ENCODE measurements at regions not wholly inside any gene's neighbourhood (a gene's known extent, or its start where the extent isn't known, plus 50 kb on each side); places are given as distances from the start of the nearest gene placed in this dataset.

GRCh38 chr2:181764095-181764963 lies 84.0 kb upstream of the NEUROD1 start:
- Histone ChIP-seq H3K9me3 (ENCODE audit: control insufficient read depth in 1 of 2, low read length in 2 of 2) (no peaks in the 10 kb centered on the region), H3K4me3 (ENCODE audit: low read depth in 1 of 2, low read length in 2 of 2) (no peak overlapping the region), H3K27ac (ENCODE audit: low read depth, low read length) (no peak overlapping the region), H3K4me1 (ENCODE audit: control insufficient read depth in 1 of 2, insufficient read depth in 2 of 2, low read length in 2 of 2) (peaks cover 0 to 18% of the 10 kb centered on the region in 2 donors), H3K9ac (ENCODE audit: low read depth in 1 of 2, low read length in 2 of 2) (no peak overlapping the region), H3K27me3 (ENCODE audit: control insufficient read depth in 1 of 2, insufficient read depth in 2 of 2, low read length in 2 of 2) (no peaks in the 10 kb centered on the region), H3K36me3 (ENCODE audit: control insufficient read depth in 1 of 2, insufficient read depth in 2 of 2, low read length in 2 of 2) (no peaks in the 10 kb centered on the region)

- Histone ChIP-seq H3K4me3 (ENCODE audit: low read depth in 1 of 2, low read length in 2 of 2) (no peak overlapping the region), H3K36me3 (ENCODE audit: control insufficient read depth in 1 of 2, insufficient read depth in 2 of 2, low read length in 2 of 2) (no peaks in the 10 kb centered on the region), H3K9me3 (ENCODE audit: control insufficient read depth in 1 of 2, low read length in 2 of 2) (no peaks in the 10 kb centered on the region), H3K9ac (ENCODE audit: low read depth in 1 of 2, low read length in 2 of 2) (no peak overlapping the region), H3K4me1 (ENCODE audit: control insufficient read depth in 1 of 2, insufficient read depth in 2 of 2, low read length in 2 of 2) (peaks cover 0 to 13% of the 10 kb centered on the region in 2 donors), H3K27me3 (ENCODE audit: control insufficient read depth in 1 of 2, insufficient read depth in 2 of 2, low read length in 2 of 2) (no peaks in the 10 kb centered on the region), H3K27ac (ENCODE audit: low read depth, low read length) (no peak overlapping the region)
Observed at GRCh38 chr2:181766129-181766528, 85.8 kb upstream of the NEUROD1 start.

GRCh38 chr2:181770150-181770549 lies 89.8 kb upstream of the NEUROD1 start:
- Histone ChIP-seq H3K36me3 (ENCODE audit: control insufficient read depth in 1 of 2, insufficient read depth in 2 of 2, low read length in 2 of 2) (no peaks in the 10 kb centered on the region), H3K27ac (ENCODE audit: low read depth, low read length) (no peak overlapping the region), H3K9me3 (ENCODE audit: control insufficient read depth in 1 of 2, low read length in 2 of 2) (no peaks in the 10 kb centered on the region)

GRCh38 chr2:181771356-181771755 lies 91.0 kb upstream of the NEUROD1 start:
- Histone ChIP-seq H3K27ac (ENCODE audit: low read depth, low read length) (no peak overlapping the region), H3K9ac (ENCODE audit: low read depth in 1 of 2, low read length in 2 of 2) (no peak overlapping the region), H3K4me3 (ENCODE audit: low read depth in 1 of 2, low read length in 2 of 2) (no peak overlapping the region)

More at GRCh38 chr2:181770150-181770549, 89.8 kb upstream of the NEUROD1 start:
- Histone ChIP-seq H3K4me3 (ENCODE audit: low read depth in 1 of 2, low read length in 2 of 2) (no peak overlapping the region), H3K9ac (ENCODE audit: low read depth in 1 of 2, low read length in 2 of 2) (no peak overlapping the region), H3K27me3 (ENCODE audit: control insufficient read depth in 1 of 2, insufficient read depth in 2 of 2, low read length in 2 of 2) (no peaks in the 10 kb centered on the region), H3K4me1 (ENCODE audit: control insufficient read depth in 1 of 2, insufficient read depth in 2 of 2, low read length in 2 of 2) (peaks cover 0 to 7% of the 10 kb centered on the region in 2 donors)

GRCh38 chr2:181772334-181772733 lies 92.0 kb upstream of the NEUROD1 start:
- Histone ChIP-seq H3K4me1 (ENCODE audit: control insufficient read depth in 1 of 2, insufficient read depth in 2 of 2, low read length in 2 of 2) (no peaks in the 10 kb centered on the region), H3K36me3 (ENCODE audit: control insufficient read depth in 1 of 2, insufficient read depth in 2 of 2, low read length in 2 of 2) (no peaks in the 10 kb centered on the region), H3K27me3 (ENCODE audit: control insufficient read depth in 1 of 2, insufficient read depth in 2 of 2, low read length in 2 of 2) (no peaks in the 10 kb centered on the region), H3K9ac (ENCODE audit: low read depth in 1 of 2, low read length in 2 of 2) (no peak overlapping the region), H3K9me3 (ENCODE audit: control insufficient read depth in 1 of 2, low read length in 2 of 2) (no peaks in the 10 kb centered on the region), H3K4me3 (ENCODE audit: low read depth in 1 of 2, low read length in 2 of 2) (no peak overlapping the region), H3K27ac (ENCODE audit: low read depth, low read length) (no peak overlapping the region)

More at GRCh38 chr2:181771356-181771755, 91.0 kb upstream of the NEUROD1 start:
- Histone ChIP-seq H3K36me3 (ENCODE audit: control insufficient read depth in 1 of 2, insufficient read depth in 2 of 2, low read length in 2 of 2) (no peaks in the 10 kb centered on the region), H3K9me3 (ENCODE audit: control insufficient read depth in 1 of 2, low read length in 2 of 2) (no peaks in the 10 kb centered on the region), H3K4me1 (ENCODE audit: control insufficient read depth in 1 of 2, insufficient read depth in 2 of 2, low read length in 2 of 2) (no peaks in the 10 kb centered on the region), H3K27me3 (ENCODE audit: control insufficient read depth in 1 of 2, insufficient read depth in 2 of 2, low read length in 2 of 2) (no peaks in the 10 kb centered on the region)

GRCh38 chr2:181772777-181773176 lies 92.5 kb upstream of the NEUROD1 start:
- no peaks in the 10 kb centered on the region for H3K27me3 ChIP-seq (ENCODE audit: control insufficient read depth in 1 of 2, insufficient read depth in 2 of 2, low read length in 2 of 2)

GRCh38 chr2:181774685-181775084 lies 94.4 kb upstream of the NEUROD1 start:
- no peaks in the 10 kb centered on the region for H3K27me3 ChIP-seq (ENCODE audit: control insufficient read depth in 1 of 2, insufficient read depth in 2 of 2, low read length in 2 of 2)
- H3K9ac ChIP-seq (ENCODE audit: low read depth in 1 of 2, low read length in 2 of 2): no peak overlapping the region
- no peak overlapping the region for H3K27ac ChIP-seq (ENCODE audit: low read depth, low read length)
- no peak overlapping the region for H3K4me3 ChIP-seq (ENCODE audit: low read depth in 1 of 2, low read length in 2 of 2)
- peaks cover 4 to 21% of the 10 kb centered on the region in 2 donors for H3K4me1 ChIP-seq (ENCODE audit: control insufficient read depth in 1 of 2, insufficient read depth in 2 of 2, low read length in 2 of 2)
- no peaks in the 10 kb centered on the region for H3K9me3 ChIP-seq (ENCODE audit: control insufficient read depth in 1 of 2, low read length in 2 of 2)
- no peaks in the 10 kb centered on the region for H3K36me3 ChIP-seq (ENCODE audit: control insufficient read depth in 1 of 2, insufficient read depth in 2 of 2, low read length in 2 of 2)

More at GRCh38 chr2:181772777-181773176, 92.5 kb upstream of the NEUROD1 start:
- H3K9ac ChIP-seq (ENCODE audit: low read depth in 1 of 2, low read length in 2 of 2): no peak overlapping the region
- no peaks in the 10 kb centered on the region for H3K36me3 ChIP-seq (ENCODE audit: control insufficient read depth in 1 of 2, insufficient read depth in 2 of 2, low read length in 2 of 2)
- H3K4me3 ChIP-seq (ENCODE audit: low read depth in 1 of 2, low read length in 2 of 2): no peak overlapping the region
- H3K9me3 ChIP-seq (ENCODE audit: control insufficient read depth in 1 of 2, low read length in 2 of 2): no peaks in the 10 kb centered on the region
- H3K4me1 ChIP-seq (ENCODE audit: control insufficient read depth in 1 of 2, insufficient read depth in 2 of 2, low read length in 2 of 2): peaks cover 0 to 4% of the 10 kb centered on the region in 2 donors
- no peak overlapping the region for H3K27ac ChIP-seq (ENCODE audit: low read depth, low read length)

GRCh38 chr2:181776336-181776735 lies 96.0 kb upstream of the NEUROD1 start:
- Histone ChIP-seq H3K36me3 (ENCODE audit: control insufficient read depth in 1 of 2, insufficient read depth in 2 of 2, low read length in 2 of 2) (no peaks in the 10 kb centered on the region), H3K4me3 (ENCODE audit: low read depth in 1 of 2, low read length in 2 of 2) (no peak overlapping the region), H3K9me3 (ENCODE audit: control insufficient read depth in 1 of 2, low read length in 2 of 2) (no peaks in the 10 kb centered on the region), H3K27me3 (ENCODE audit: control insufficient read depth in 1 of 2, insufficient read depth in 2 of 2, low read length in 2 of 2) (no peaks in the 10 kb centered on the region), H3K9ac (ENCODE audit: low read depth in 1 of 2, low read length in 2 of 2) (no peak overlapping the region), H3K4me1 (ENCODE audit: control insufficient read depth in 1 of 2, insufficient read depth in 2 of 2, low read length in 2 of 2) (peaks cover 20 to 37% of the 10 kb centered on the region in 2 donors), H3K27ac (ENCODE audit: low read depth, low read length) (no peak overlapping the region)

GRCh38 chr2:181777734-181778133 lies 97.4 kb upstream of the NEUROD1 start:
- Histone ChIP-seq H3K27me3 (ENCODE audit: control insufficient read depth in 1 of 2, insufficient read depth in 2 of 2, low read length in 2 of 2) (no peaks in the 10 kb centered on the region), H3K9me3 (ENCODE audit: control insufficient read depth in 1 of 2, low read length in 2 of 2) (no peaks in the 10 kb centered on the region), H3K9ac (ENCODE audit: low read depth in 1 of 2, low read length in 2 of 2) (no peak overlapping the region), H3K4me3 (ENCODE audit: low read depth in 1 of 2, low read length in 2 of 2) (no peak overlapping the region), H3K36me3 (ENCODE audit: control insufficient read depth in 1 of 2, insufficient read depth in 2 of 2, low read length in 2 of 2) (no peaks in the 10 kb centered on the region), H3K4me1 (ENCODE audit: control insufficient read depth in 1 of 2, insufficient read depth in 2 of 2, low read length in 2 of 2) (peaks cover 25 to 50% of the 10 kb centered on the region in 2 donors), H3K27ac (ENCODE audit: low read depth, low read length) (no peak overlapping the region)

GRCh38 chr2:181778621-181779201 lies 98.4 kb upstream of the NEUROD1 start:
- Histone ChIP-seq H3K27ac (ENCODE audit: low read depth, low read length) (no peak overlapping the region), H3K9me3 (ENCODE audit: control insufficient read depth in 1 of 2, low read length in 2 of 2) (no peaks in the 10 kb centered on the region), H3K4me1 (ENCODE audit: control insufficient read depth in 1 of 2, insufficient read depth in 2 of 2, low read length in 2 of 2) (peaks cover 25 to 50% of the 10 kb centered on the region in 2 donors), H3K9ac (ENCODE audit: low read depth in 1 of 2, low read length in 2 of 2) (no peak overlapping the region), H3K4me3 (ENCODE audit: low read depth in 1 of 2, low read length in 2 of 2) (no peak overlapping the region), H3K27me3 (ENCODE audit: control insufficient read depth in 1 of 2, insufficient read depth in 2 of 2, low read length in 2 of 2) (no peaks in the 10 kb centered on the region), H3K36me3 (ENCODE audit: control insufficient read depth in 1 of 2, insufficient read depth in 2 of 2, low read length in 2 of 2) (no peaks in the 10 kb centered on the region)

Data from duodenal mucosa (tissue), 2 donors.